Panc1 (cell line): ENCODE measurements at regions not wholly inside any gene's neighbourhood (a gene's known extent, or its start where the extent isn't known, plus 50 kb on each side); places are given as distances from the start of the nearest gene placed in this dataset.

Experiments
- POLR2AphosphoS5 ChIP-seq: IDR thresholded peaks from 2 replicates; pipeline ENCODE4 v1.6.1; 2012; ENCODE audit warnings: mild to moderate bottlenecking, low read depth, low read length, moderate library complexity
- SIN3A ChIP-seq: IDR thresholded peaks from 2 replicates; pipeline ENCODE4 v1.6.1; 2012; ENCODE audit warnings: low read depth, mild to moderate bottlenecking, low read length, moderate library complexity, borderline replicate concordance; ENCODE audit not compliant: insufficient read depth
- TCF7L2 ChIP-seq: IDR thresholded peaks from 2 replicates; pipeline ENCODE4 v1.6.1; 2011; ENCODE audit warnings: mild to moderate bottlenecking, low read depth, low read length, inconsistent platforms
- TF ChIP-seq, protein P1 (sequence below): fragments of 450-650 bp; IDR thresholded peaks from 2 replicates; pipeline ENCODE4 v1.5.1; 2017; ENCODE audit warnings: mild to moderate bottlenecking
- TF ChIP-seq, protein P2 (sequence below), 2 experiments: IDR thresholded peaks; 2 replicates each; pipeline ENCODE4 v1.6.1; 2011 to 2012; ENCODE audit warnings: low read depth in 2 of 2, control low read depth in 1 of 2, low read length in 1 of 2, mild to moderate bottlenecking in 1 of 2, moderate library complexity in 1 of 2; ENCODE audit not compliant: insufficient read depth in 1 of 2

DNA sequence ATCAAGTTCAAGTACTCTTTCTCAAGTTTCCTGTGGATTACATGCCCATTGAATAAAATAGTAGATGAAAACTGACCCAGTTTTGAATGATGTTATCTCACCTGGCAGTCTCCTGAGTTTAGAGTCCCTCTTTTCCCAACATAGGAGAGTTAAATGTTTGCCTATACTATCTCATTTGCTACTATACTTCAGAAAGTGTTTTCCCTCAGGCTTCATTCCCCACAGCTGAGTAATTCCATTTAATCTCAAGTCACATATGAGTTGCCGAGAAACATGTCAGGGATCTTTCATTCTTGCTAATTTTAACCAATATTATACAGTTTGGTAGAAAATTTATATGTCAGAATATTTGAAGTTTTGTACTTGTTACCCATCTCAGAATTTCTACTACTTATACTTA is 150.4 kb upstream of the CDH19 start:
- TF ChIP-seq, protein P1, sequence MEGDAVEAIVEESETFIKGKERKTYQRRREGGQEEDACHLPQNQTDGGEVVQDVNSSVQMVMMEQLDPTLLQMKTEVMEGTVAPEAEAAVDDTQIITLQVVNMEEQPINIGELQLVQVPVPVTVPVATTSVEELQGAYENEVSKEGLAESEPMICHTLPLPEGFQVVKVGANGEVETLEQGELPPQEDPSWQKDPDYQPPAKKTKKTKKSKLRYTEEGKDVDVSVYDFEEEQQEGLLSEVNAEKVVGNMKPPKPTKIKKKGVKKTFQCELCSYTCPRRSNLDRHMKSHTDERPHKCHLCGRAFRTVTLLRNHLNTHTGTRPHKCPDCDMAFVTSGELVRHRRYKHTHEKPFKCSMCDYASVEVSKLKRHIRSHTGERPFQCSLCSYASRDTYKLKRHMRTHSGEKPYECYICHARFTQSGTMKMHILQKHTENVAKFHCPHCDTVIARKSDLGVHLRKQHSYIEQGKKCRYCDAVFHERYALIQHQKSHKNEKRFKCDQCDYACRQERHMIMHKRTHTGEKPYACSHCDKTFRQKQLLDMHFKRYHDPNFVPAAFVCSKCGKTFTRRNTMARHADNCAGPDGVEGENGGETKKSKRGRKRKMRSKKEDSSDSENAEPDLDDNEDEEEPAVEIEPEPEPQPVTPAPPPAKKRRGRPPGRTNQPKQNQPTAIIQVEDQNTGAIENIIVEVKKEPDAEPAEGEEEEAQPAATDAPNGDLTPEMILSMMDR: no peak
- TF ChIP-seq TCF7L2 (no peak), POLR2AphosphoS5 (no peak), SIN3A (no peak)
- TF ChIP-seq, protein P2, sequence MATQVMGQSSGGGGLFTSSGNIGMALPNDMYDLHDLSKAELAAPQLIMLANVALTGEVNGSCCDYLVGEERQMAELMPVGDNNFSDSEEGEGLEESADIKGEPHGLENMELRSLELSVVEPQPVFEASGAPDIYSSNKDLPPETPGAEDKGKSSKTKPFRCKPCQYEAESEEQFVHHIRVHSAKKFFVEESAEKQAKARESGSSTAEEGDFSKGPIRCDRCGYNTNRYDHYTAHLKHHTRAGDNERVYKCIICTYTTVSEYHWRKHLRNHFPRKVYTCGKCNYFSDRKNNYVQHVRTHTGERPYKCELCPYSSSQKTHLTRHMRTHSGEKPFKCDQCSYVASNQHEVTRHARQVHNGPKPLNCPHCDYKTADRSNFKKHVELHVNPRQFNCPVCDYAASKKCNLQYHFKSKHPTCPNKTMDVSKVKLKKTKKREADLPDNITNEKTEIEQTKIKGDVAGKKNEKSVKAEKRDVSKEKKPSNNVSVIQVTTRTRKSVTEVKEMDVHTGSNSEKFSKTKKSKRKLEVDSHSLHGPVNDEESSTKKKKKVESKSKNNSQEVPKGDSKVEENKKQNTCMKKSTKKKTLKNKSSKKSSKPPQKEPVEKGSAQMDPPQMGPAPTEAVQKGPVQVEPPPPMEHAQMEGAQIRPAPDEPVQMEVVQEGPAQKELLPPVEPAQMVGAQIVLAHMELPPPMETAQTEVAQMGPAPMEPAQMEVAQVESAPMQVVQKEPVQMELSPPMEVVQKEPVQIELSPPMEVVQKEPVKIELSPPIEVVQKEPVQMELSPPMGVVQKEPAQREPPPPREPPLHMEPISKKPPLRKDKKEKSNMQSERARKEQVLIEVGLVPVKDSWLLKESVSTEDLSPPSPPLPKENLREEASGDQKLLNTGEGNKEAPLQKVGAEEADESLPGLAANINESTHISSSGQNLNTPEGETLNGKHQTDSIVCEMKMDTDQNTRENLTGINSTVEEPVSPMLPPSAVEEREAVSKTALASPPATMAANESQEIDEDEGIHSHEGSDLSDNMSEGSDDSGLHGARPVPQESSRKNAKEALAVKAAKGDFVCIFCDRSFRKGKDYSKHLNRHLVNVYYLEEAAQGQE (IDR thresholded peaks at IDR 0.05; ENCODE audit: insufficient read depth in 1 of 2, low read depth in 2 of 2, low read length in 1 of 2): no peak
